Activated B cell treated with CpG ODN at 0.5 μM for 24 hours (primary cell): ENCODE measurements at regions not wholly inside any gene's neighbourhood (a gene's known extent, or its start where the extent isn't known, plus 50 kb on each side); places are given as distances from the start of the nearest gene placed in this dataset.

Source experiments
- ATAC-seq: fragments of 200-7000 bp; cut with Tn5 transposase; one replicate; pipeline ENCODE4 v1.10.0; 2021; ENCODE audit warnings: low read depth, mild to moderate bottlenecking, moderate library complexity
- CTCF ChIA-PET: fragments of 350-600 bp; sonication (Branson Sonifier 250); formaldehyde crosslinking; loops from one replicate; lab custom pipeline; 2021; ENCODE audit warnings: antibody characterized with exemption; lab: Charles Lee
- POLR2A ChIA-PET: fragments of 350-600 bp; sonication (Branson Sonifier 250); formaldehyde crosslinking; loops from one replicate; lab custom pipeline; 2021; ENCODE audit warnings: antibody characterized with exemption; lab: Charles Lee
- DNase-seq: peaks from one replicate; pipeline ENCODE4 v3.0.0; 2022
- H3K27ac Mint-ChIP-seq: one replicate; pipeline ENCODE4 v1.8.0; 2020; ENCODE audit warnings: mixed read lengths
- H3K27me3 Mint-ChIP-seq: one replicate; pipeline ENCODE4 v1.8.0; 2021; ENCODE audit warnings: mixed read lengths
- H3K36me3 Mint-ChIP-seq: one replicate; pipeline ENCODE4 v1.8.0; 2021; ENCODE audit warnings: low read depth, mixed read lengths
- H3K4me1 Mint-ChIP-seq: one replicate; pipeline ENCODE4 v1.8.0; 2021; ENCODE audit warnings: mixed read lengths
- H3K4me3 Mint-ChIP-seq: one replicate; pipeline ENCODE4 v1.8.0; 2020; ENCODE audit warnings: mild to moderate bottlenecking, mixed read lengths
- H3K9me3 Mint-ChIP-seq: one replicate; pipeline ENCODE4 v1.8.0; 2020; ENCODE audit warnings: mixed read lengths
- intact Hi-C: fragments of 100-400 bp; cut with micrococcal nuclease; formaldehyde crosslinking; loops from one replicate; pipeline ENCODE4 v1.15.1; 2024
- TF ChIP-seq, protein P1 (sequence below): fragments of 200-600 bp; IDR thresholded peaks from one replicate; pipeline ENCODE4 v1.8.0; 2022; ENCODE audit warnings: antibody characterized with exemption, mild to moderate bottlenecking

GRCh38 chrX:131746491-131746968 is 202.7 kb downstream of the OR13H1 start:
- CTCF ChIA-PET, result no interaction called here
- POLR2A ChIA-PET, result no interaction called here
- DNase-seq, result no peak
- TF ChIP-seq, protein P1, sequence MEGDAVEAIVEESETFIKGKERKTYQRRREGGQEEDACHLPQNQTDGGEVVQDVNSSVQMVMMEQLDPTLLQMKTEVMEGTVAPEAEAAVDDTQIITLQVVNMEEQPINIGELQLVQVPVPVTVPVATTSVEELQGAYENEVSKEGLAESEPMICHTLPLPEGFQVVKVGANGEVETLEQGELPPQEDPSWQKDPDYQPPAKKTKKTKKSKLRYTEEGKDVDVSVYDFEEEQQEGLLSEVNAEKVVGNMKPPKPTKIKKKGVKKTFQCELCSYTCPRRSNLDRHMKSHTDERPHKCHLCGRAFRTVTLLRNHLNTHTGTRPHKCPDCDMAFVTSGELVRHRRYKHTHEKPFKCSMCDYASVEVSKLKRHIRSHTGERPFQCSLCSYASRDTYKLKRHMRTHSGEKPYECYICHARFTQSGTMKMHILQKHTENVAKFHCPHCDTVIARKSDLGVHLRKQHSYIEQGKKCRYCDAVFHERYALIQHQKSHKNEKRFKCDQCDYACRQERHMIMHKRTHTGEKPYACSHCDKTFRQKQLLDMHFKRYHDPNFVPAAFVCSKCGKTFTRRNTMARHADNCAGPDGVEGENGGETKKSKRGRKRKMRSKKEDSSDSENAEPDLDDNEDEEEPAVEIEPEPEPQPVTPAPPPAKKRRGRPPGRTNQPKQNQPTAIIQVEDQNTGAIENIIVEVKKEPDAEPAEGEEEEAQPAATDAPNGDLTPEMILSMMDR, result no peak
- Mint-ChIP-seq H3K27me3 (no peaks in the 10 kb centered on the region), H3K9me3 (no peaks in the 10 kb centered on the region), H3K36me3 (peaks cover 5% of the 10 kb centered on the region), H3K27ac (no peak overlapping the region), H3K4me3 (no peak overlapping the region), H3K4me1 (no peaks in the 10 kb centered on the region)
- no peak for ATAC-seq
- intact Hi-C loops, result no loop called here

DNA sequence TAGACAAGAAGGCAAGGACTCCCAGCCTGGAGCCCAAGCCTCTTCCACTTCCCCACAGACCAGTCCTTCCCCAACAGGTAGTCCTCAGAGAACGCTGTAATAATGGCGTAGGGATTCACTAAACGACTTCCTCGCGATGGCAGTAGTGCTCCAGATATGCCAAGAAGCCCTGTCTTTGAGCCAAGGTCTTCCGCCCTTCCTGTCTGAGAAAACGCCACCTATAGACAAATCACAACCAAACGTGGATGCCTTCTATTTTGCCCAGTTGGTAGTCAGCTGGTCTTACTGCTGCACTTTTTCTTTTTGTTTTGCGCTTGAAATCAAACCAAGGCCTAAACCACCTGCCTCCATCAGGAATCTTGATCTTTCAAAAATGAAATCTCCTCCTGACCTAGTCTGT is 203.3 kb downstream of the OR13H1 start:
- Mint-ChIP-seq H3K36me3 (peaks cover 5% of the 10 kb centered on the region), H3K9me3 (no peaks in the 10 kb centered on the region), H3K27ac (no peak overlapping the region), H3K27me3 (no peaks in the 10 kb centered on the region), H3K4me1 (no peaks in the 10 kb centered on the region), H3K4me3 (no peak overlapping the region)
- TF ChIP-seq, protein P1, result no peak
- DNase-seq (no peak), ATAC-seq (no peak)
- ChIA-PET CTCF (no interaction called here), POLR2A (no interaction called here)
- intact Hi-C loops, result no loop called here

- H3K36me3 Mint-ChIP-seq, result peaks cover 2% of the 10 kb centered on the region
- ChIA-PET POLR2A (no interaction called here), CTCF (no interaction called here)
- ATAC-seq (no peak), DNase-seq (no peak)
- intact Hi-C loops, result no loop called here
- H3K9me3 Mint-ChIP-seq, result no peaks in the 10 kb centered on the region
- H3K4me1 Mint-ChIP-seq, result no peaks in the 10 kb centered on the region
- TF ChIP-seq, protein P1, result no peak
- no peaks in the 10 kb centered on the region for H3K27me3 Mint-ChIP-seq
- no peak overlapping the region for H3K27ac Mint-ChIP-seq
- H3K4me3 Mint-ChIP-seq, result no peak overlapping the region
Observed at GRCh38 chrX:131752493-131753198, 208.8 kb downstream of the OR13H1 start.

GRCh38 chrX:131762802-131763234 is 218.9 kb downstream of the OR13H1 start:
- Mint-ChIP-seq H3K36me3 (peaks cover 3% of the 10 kb centered on the region), H3K27ac (no peak overlapping the region), H3K27me3 (no peaks in the 10 kb centered on the region), H3K4me3 (no peak overlapping the region), H3K4me1 (no peaks in the 10 kb centered on the region), H3K9me3 (peaks cover 5% of the 10 kb centered on the region)
- DNase-seq (no peak), ATAC-seq (no peak)
- ChIA-PET CTCF (no interaction called here), POLR2A (no interaction called here)
- intact Hi-C loops, result no loop called here
- TF ChIP-seq, protein P1, result no peak

- CTCF ChIA-PET, result no interaction called here
- peaks cover 7% of the 10 kb centered on the region for H3K36me3 Mint-ChIP-seq
- peaks cover 5% of the 10 kb centered on the region for H3K9me3 Mint-ChIP-seq
- no peak overlapping the region for H3K4me3 Mint-ChIP-seq
- intact Hi-C loops, result no loop called here
- no peak for DNase-seq
- no peaks in the 10 kb centered on the region for H3K27me3 Mint-ChIP-seq
- POLR2A ChIA-PET, result no interaction called here
- ATAC-seq, result no peak
- no peak overlapping the region for H3K27ac Mint-ChIP-seq
- no peaks in the 10 kb centered on the region for H3K4me1 Mint-ChIP-seq
- TF ChIP-seq, protein P1, result no peak
Observed at GRCh38 chrX:131763674-131764073, 219.8 kb downstream of the OR13H1 start.
